HCT116 (cell line): ENCODE measurements at regions not wholly inside any gene's neighbourhood (a gene's known extent, or its start where the extent isn't known, plus 50 kb on each side); places are given as distances from the start of the nearest gene placed in this dataset.

ENCODE experiments used
- ATAC-seq: fragments of 200-7000 bp; cut with Tn5 transposase; 2 replicates; pipeline ENCODE4 v1.9.1; 2020; ENCODE audit warnings: mild to moderate bottlenecking, moderate library complexity
- BruUV-seq: library from RNA; stranded (reverse); fragments of 400-500 nt; replicated peaks from 2 replicates; lab custom pipeline; 2021; lab: Mats Ljungman, UMichigan
- CTCF ChIA-PET: fragments of 300-600 bp; sonication (Branson Sonifier 250); formaldehyde crosslinking; loops from one replicate; lab custom pipeline; 2021; ENCODE audit warnings: antibody characterized with exemption; lab: Charles Lee
- POLR2A ChIA-PET: fragments of 300-600, 350-600 bp; sonication (Branson Sonifier 250); formaldehyde crosslinking; loops from one replicate; lab custom pipeline; 2021; ENCODE audit warnings: antibody characterized with exemption; lab: Charles Lee
- RAD21 ChIA-PET, 2 experiments: fragments of 300-600 bp; sonication (Branson Sonifier 250); formaldehyde crosslinking; loops; one replicate each; lab custom pipeline; 2023; ENCODE audit warnings: low total read pairs in 2 of 2; ENCODE audit not compliant: uncharacterized antibody in 2 of 2, unreplicated experiment in 2 of 2, low non-redundant PET in 1 of 2; lab: Charles Lee
- DNase-seq: peaks from one replicate; pipeline ENCODE4 v3.0.0-alpha.2; 2010; ENCODE audit warnings: low read depth, low spot score
- H2AFZ ChIP-seq: fragments of 200-600 bp; shearing (Covaris generic), sonication (generic); 2 replicates; pipeline ENCODE4 v1.6.1; 2017; ENCODE audit warnings: low read depth, mixed run types, mixed read lengths, antibody characterized with exemption, low read length; ENCODE audit not compliant: poor library complexity, severe bottlenecking
- H3K27ac ChIP-seq: 2 replicates; pipeline ENCODE4 v1.5.1; 2012; ENCODE audit warnings: low read depth, low read length
- H3K27me3 ChIP-seq: fragments of 200-600 bp; sonication (generic); 2 replicates; pipeline ENCODE4 v1.6.1; 2016; ENCODE audit warnings: mixed run types, low read length, mixed read lengths; ENCODE audit not compliant: insufficient read depth
- H3K36me3 ChIP-seq, 2 experiments: fragments of 200-500 bp in 1 of 2; fragments of 200-600 bp in 1 of 2; sonication (Bioruptor generic) in 1 of 2; sonication (generic) in 1 of 2; 2 replicates each; pipeline versions ENCODE4 v1.5.1 to v1.6.1; 2014 to 2016; ENCODE audit warnings: low read length in 2 of 2, inconsistent platforms in 1 of 2, mixed read lengths in 1 of 2, mixed run types in 1 of 2; ENCODE audit not compliant: insufficient read depth in 2 of 2, control insufficient read depth in 1 of 2
- H3K4me1 ChIP-seq, 2 experiments: fragments of 200-600 bp in 1 of 2; sonication (generic) in 1 of 2; 2 replicates each; pipeline versions ENCODE4 v1.5.1 to v1.6.1; 2012 to 2017; ENCODE audit warnings: low read length in 2 of 2, inconsistent platforms in 1 of 2, mild to moderate bottlenecking in 1 of 2, mixed read lengths in 1 of 2, mixed run types in 1 of 2, moderate library complexity in 1 of 2; ENCODE audit not compliant: insufficient read depth in 2 of 2, control insufficient read depth in 1 of 2
- H3K4me2 ChIP-seq: fragments of 200-600 bp; sonication (generic); 2 replicates; pipeline ENCODE4 v1.6.1; 2017; ENCODE audit warnings: mixed run types, low read length, mixed read lengths
- H3K4me3 ChIP-seq, 2 experiments: fragments of 200-600 bp in 1 of 2; sonication (generic) in 1 of 2; replicated peaks in 1 of 2; 2 replicates each; pipeline ENCODE4 v1.5.1; 2011 to 2016; ENCODE audit warnings: low read length in 2 of 2, control low read depth in 1 of 2, low read depth in 1 of 2, mild to moderate bottlenecking in 1 of 2, mixed read lengths in 1 of 2, mixed run types in 1 of 2
- H3K79me2 ChIP-seq: fragments of 200-600 bp; sonication (generic); 2 replicates; pipeline ENCODE4 v1.6.1; 2017; ENCODE audit warnings: mild to moderate bottlenecking, mixed run types, low read length, moderate library complexity, mixed read lengths; ENCODE audit not compliant: insufficient read depth
- H3K9ac ChIP-seq: fragments of 200-600 bp; sonication (generic); 2 replicates; pipeline ENCODE4 v1.6.1; 2016; ENCODE audit warnings: low read length, mixed read lengths
- H3K9me2 ChIP-seq: fragments of 200-600 bp; sonication (generic), shearing (Covaris generic); 2 replicates; pipeline ENCODE4 v1.6.1; 2017; ENCODE audit warnings: mixed run types, mild to moderate bottlenecking, moderate library complexity; ENCODE audit not compliant: insufficient read depth
- H3K9me3 ChIP-seq, 2 experiments: fragments of 200-500 bp in 1 of 2; fragments of 200-600 bp in 1 of 2; sonication (Bioruptor generic) in 1 of 2; sonication (generic) in 1 of 2; 2 replicates each; pipeline ENCODE4 v1.6.1; 2014 to 2017; ENCODE audit warnings: low read length in 2 of 2, mixed read lengths in 2 of 2, inconsistent platforms in 1 of 2, low read depth in 1 of 2, mild to moderate bottlenecking in 1 of 2, mixed run types in 1 of 2, moderate library complexity in 1 of 2; ENCODE audit not compliant: control insufficient read depth in 1 of 2, insufficient read depth in 1 of 2
- H4K20me1 ChIP-seq: fragments of 200-600 bp; sonication (generic), shearing (Covaris generic); 2 replicates; pipeline ENCODE4 v1.6.1; 2017; ENCODE audit warnings: mixed run types, mild to moderate bottlenecking, moderate library complexity; ENCODE audit not compliant: insufficient read depth
- ATF3 ChIP-seq: IDR thresholded peaks from 2 replicates; pipeline ENCODE4 v1.6.1; 2012
- CTCF ChIP-seq, 3 experiments: fragments of 200-600 bp in 1 of 3; sonication (generic) in 1 of 3; IDR thresholded peaks in 2 of 3; conservative IDR thresholded peaks in 1 of 3; 2 replicates each; pipeline ENCODE4 v1.5.1; 2012 to 2017; ENCODE audit warnings: low read depth in 2 of 3, low read length in 2 of 3, antibody characterized with exemption in 1 of 3, borderline replicate concordance in 1 of 3, control low read depth in 1 of 3, mild to moderate bottlenecking in 1 of 3, mixed read lengths in 1 of 3, mixed run types in 1 of 3, moderate library complexity in 1 of 3; ENCODE audit not compliant: insufficient read depth in 1 of 3
- ELF1 ChIP-seq: IDR thresholded peaks from 2 replicates; pipeline ENCODE4 v1.6.1; 2012; ENCODE audit warnings: low read depth, borderline replicate concordance
- POLR2A ChIP-seq: IDR thresholded peaks from 2 replicates; pipeline ENCODE4 v1.7.0; 2011; ENCODE audit warnings: borderline replicate concordance; ENCODE audit not compliant: insufficient read depth, insufficient read length; ENCODE audit errors: extremely low read depth
- YY1 ChIP-seq: IDR thresholded peaks from 2 replicates; pipeline ENCODE4 v1.6.1; 2011; ENCODE audit warnings: low read length, low read depth, moderate library complexity, mild to moderate bottlenecking; ENCODE audit not compliant: insufficient replicate concordance; ENCODE audit errors: extremely low read depth
- ZFX ChIP-seq: fragments of 450-650 bp; IDR thresholded peaks from 2 replicates; pipeline ENCODE4 v1.6.1; 2017
- ZNF274 ChIP-seq: fragments of 200-500 bp; sonication (Bioruptor generic); IDR thresholded peaks from 2 replicates; pipeline ENCODE4 v1.6.1; 2014; ENCODE audit warnings: mild to moderate bottlenecking, low read depth, low read length, inconsistent platforms
- intact Hi-C: fragments of 100-400 bp; cut with micrococcal nuclease; formaldehyde crosslinking; loops from 2 replicates; pipeline ENCODE4 v1.10.0; 2022
- TF ChIP-seq, protein P1 (sequence below): IDR thresholded peaks from 2 replicates; pipeline ENCODE4 v1.6.1; 2011; ENCODE audit warnings: mild to moderate bottlenecking, low read length, moderate library complexity; ENCODE audit not compliant: insufficient replicate concordance; ENCODE audit errors: extremely low read depth
- TF ChIP-seq, protein P2 (sequence below): IDR thresholded peaks from 2 replicates; pipeline ENCODE4 v1.6.1; 2012
- TF ChIP-seq, protein P3 (sequence below): IDR thresholded peaks from 2 replicates; pipeline ENCODE4 v1.6.1; 2012; ENCODE audit warnings: low read depth

GRCh38 chr4:163606896-163607691 is 112.6 kb downstream of the TMA16 start:
- Histone ChIP-seq H3K4me2 (no peak overlapping the region), H3K9me3 (no peaks in the 10 kb centered on the region), H3K27me3 (no peaks in the 10 kb centered on the region), H2AFZ (no peak overlapping the region), H3K9me2 (no peaks in the 10 kb centered on the region), H3K27ac (no peak overlapping the region), H3K79me2 (no peaks in the 10 kb centered on the region), H3K4me1 (no peaks in the 10 kb centered on the region), H4K20me1 (no peaks in the 10 kb centered on the region), H3K4me3 (no peak overlapping the region), H3K9ac (no peak overlapping the region), H3K36me3 (no peaks in the 10 kb centered on the region)
- ChIA-PET POLR2A (no interaction called here), RAD21 (no interaction called here), CTCF (no interaction called here)
- no peak for DNase-seq
- intact Hi-C loops, result no loop called here
- ATAC-seq, result no peak
- BruUV-seq, result no TSS peak
- TF ChIP-seq YY1, result no peak
- TF ChIP-seq POLR2A, result no peak

DNA sequence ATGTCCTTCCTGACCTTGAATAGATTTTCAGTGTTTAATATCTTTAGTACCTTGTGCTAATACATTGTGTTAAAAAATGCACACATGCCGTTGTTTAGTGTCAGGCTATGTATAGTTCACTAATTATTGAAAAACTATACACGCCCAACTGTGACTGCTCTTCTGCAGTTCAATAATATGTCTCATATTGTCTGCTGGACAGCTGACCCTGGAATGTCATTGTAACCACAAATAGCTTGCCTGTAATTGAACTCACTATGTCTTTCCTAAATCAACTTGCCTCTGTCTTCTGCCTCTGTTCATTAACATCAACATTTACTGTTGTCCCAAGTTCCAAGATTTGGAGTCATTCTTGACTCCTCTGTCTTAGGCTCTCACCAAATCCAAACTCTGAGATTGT is 114.5 kb downstream of the TMA16 start:
- Histone ChIP-seq H3K4me1 (no peaks in the 10 kb centered on the region), H3K9me3 (no peaks in the 10 kb centered on the region), H2AFZ (no peak overlapping the region), H3K36me3 (no peaks in the 10 kb centered on the region), H3K27ac (no peak overlapping the region), H3K27me3 (no peaks in the 10 kb centered on the region), H3K9me2 (no peaks in the 10 kb centered on the region), H3K4me3 (no peak overlapping the region), H3K4me2 (no peak overlapping the region), H4K20me1 (no peaks in the 10 kb centered on the region), H3K79me2 (no peaks in the 10 kb centered on the region), H3K9ac (no peak overlapping the region)
- intact Hi-C loops, result no loop called here
- CTCF ChIA-PET, result no interaction called here
- POLR2A ChIA-PET, result no interaction called here
- BruUV-seq, result no TSS peak
- RAD21 ChIA-PET, result no interaction called here
- no peak for DNase-seq
- ATAC-seq, result no peak
- no peak for TF ChIP-seq ELF1
- TF ChIP-seq, protein P1, sequence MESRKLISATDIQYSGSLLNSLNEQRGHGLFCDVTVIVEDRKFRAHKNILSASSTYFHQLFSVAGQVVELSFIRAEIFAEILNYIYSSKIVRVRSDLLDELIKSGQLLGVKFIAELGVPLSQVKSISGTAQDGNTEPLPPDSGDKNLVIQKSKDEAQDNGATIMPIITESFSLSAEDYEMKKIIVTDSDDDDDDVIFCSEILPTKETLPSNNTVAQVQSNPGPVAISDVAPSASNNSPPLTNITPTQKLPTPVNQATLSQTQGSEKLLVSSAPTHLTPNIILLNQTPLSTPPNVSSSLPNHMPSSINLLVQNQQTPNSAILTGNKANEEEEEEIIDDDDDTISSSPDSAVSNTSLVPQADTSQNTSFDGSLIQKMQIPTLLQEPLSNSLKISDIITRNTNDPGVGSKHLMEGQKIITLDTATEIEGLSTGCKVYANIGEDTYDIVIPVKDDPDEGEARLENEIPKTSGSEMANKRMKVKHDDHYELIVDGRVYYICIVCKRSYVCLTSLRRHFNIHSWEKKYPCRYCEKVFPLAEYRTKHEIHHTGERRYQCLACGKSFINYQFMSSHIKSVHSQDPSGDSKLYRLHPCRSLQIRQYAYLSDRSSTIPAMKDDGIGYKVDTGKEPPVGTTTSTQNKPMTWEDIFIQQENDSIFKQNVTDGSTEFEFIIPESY, result no peak
- TF ChIP-seq, protein P2, sequence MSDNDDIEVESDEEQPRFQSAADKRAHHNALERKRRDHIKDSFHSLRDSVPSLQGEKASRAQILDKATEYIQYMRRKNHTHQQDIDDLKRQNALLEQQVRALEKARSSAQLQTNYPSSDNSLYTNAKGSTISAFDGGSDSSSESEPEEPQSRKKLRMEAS, result no peak
- no peak for TF ChIP-seq CTCF (IDR thresholded peaks at IDR 0.05 in 2 of 3, conservative IDR thresholded peaks at IDR 0.05 in 1 of 3; ENCODE audit: borderline replicate concordance in 1 of 3, insufficient read depth in 1 of 3, low read depth in 2 of 3, low read length in 2 of 3)
- TF ChIP-seq ZFX, result no peak
- no peak for TF ChIP-seq ZNF274
- TF ChIP-seq ATF3, result no peak
- TF ChIP-seq, protein P3, sequence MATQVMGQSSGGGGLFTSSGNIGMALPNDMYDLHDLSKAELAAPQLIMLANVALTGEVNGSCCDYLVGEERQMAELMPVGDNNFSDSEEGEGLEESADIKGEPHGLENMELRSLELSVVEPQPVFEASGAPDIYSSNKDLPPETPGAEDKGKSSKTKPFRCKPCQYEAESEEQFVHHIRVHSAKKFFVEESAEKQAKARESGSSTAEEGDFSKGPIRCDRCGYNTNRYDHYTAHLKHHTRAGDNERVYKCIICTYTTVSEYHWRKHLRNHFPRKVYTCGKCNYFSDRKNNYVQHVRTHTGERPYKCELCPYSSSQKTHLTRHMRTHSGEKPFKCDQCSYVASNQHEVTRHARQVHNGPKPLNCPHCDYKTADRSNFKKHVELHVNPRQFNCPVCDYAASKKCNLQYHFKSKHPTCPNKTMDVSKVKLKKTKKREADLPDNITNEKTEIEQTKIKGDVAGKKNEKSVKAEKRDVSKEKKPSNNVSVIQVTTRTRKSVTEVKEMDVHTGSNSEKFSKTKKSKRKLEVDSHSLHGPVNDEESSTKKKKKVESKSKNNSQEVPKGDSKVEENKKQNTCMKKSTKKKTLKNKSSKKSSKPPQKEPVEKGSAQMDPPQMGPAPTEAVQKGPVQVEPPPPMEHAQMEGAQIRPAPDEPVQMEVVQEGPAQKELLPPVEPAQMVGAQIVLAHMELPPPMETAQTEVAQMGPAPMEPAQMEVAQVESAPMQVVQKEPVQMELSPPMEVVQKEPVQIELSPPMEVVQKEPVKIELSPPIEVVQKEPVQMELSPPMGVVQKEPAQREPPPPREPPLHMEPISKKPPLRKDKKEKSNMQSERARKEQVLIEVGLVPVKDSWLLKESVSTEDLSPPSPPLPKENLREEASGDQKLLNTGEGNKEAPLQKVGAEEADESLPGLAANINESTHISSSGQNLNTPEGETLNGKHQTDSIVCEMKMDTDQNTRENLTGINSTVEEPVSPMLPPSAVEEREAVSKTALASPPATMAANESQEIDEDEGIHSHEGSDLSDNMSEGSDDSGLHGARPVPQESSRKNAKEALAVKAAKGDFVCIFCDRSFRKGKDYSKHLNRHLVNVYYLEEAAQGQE, result no peak
